Neuronal stem cell (in vitro differentiated cells): ENCODE measurements at regions not wholly inside any gene's neighbourhood (a gene's known extent, or its start where the extent isn't known, plus 50 kb on each side); places are given as distances from the start of the nearest gene placed in this dataset.

Experiments
- DNase-seq: peaks from one replicate; pipeline ENCODE4 v3.0.0-alpha.2; 2013; ENCODE audit warnings: low spot score
- H2AFZ ChIP-seq: one replicate; pipeline ENCODE4 v1.6.1; 2013; ENCODE audit warnings: mild to moderate bottlenecking, low read length, inconsistent platforms
- H2AK5ac ChIP-seq: 2 replicates; pipeline ENCODE4 v1.6.1; 2013; ENCODE audit warnings: low read depth, mild to moderate bottlenecking, inconsistent platforms, low read length, moderate library complexity, mixed read lengths
- H2BK120ac ChIP-seq: 2 replicates; pipeline ENCODE4 v1.6.1; 2013; ENCODE audit warnings: low read depth, mild to moderate bottlenecking, inconsistent platforms, low read length, moderate library complexity, mixed read lengths
- H2BK12ac ChIP-seq: one replicate; pipeline ENCODE4 v1.6.1; 2013; ENCODE audit warnings: low read length, inconsistent platforms
- H2BK15ac ChIP-seq: 2 replicates; pipeline ENCODE4 v1.6.1; 2013; ENCODE audit warnings: mild to moderate bottlenecking, low read length, inconsistent platforms, mixed read lengths
- H2BK5ac ChIP-seq: one replicate; pipeline ENCODE4 v1.6.1; 2013; ENCODE audit warnings: inconsistent platforms, mild to moderate bottlenecking, low read length, moderate library complexity
- H3K14ac ChIP-seq: one replicate; pipeline ENCODE4 v1.6.1; 2013; ENCODE audit warnings: low read length, inconsistent platforms
- H3K18ac ChIP-seq: 2 replicates; pipeline ENCODE4 v1.6.1; 2013; ENCODE audit warnings: low read length, inconsistent platforms
- H3K23ac ChIP-seq: 2 replicates; pipeline ENCODE4 v1.6.1; 2013; ENCODE audit warnings: low read depth, mild to moderate bottlenecking, mixed read lengths, low read length, inconsistent platforms; ENCODE audit not compliant: poor library complexity
- H3K27ac ChIP-seq: replicated peaks from 3 replicates; pipeline ENCODE4 v1.5.1; 2013; ENCODE audit warnings: low read length, inconsistent platforms
- H3K27me3 ChIP-seq, 3 experiments: 2 replicates each; pipeline ENCODE4 v1.6.1; 2013; ENCODE audit warnings: low read length in 3 of 3, mild to moderate bottlenecking in 2 of 3, inconsistent platforms in 1 of 3, low read depth in 1 of 3, mixed read lengths in 1 of 3, moderate library complexity in 1 of 3; ENCODE audit not compliant: control insufficient read depth in 3 of 3, insufficient read depth in 3 of 3
- H3K36me3 ChIP-seq, 2 donors: replicated peaks in 1 of 2; 2 replicates each; pipeline ENCODE4 v1.6.1; 2013; ENCODE audit warnings: low read length in 2 of 2; ENCODE audit not compliant: control insufficient read depth in 2 of 2, insufficient read depth in 2 of 2
- H3K4ac ChIP-seq: 2 replicates; pipeline ENCODE4 v1.6.1; 2013; ENCODE audit warnings: inconsistent platforms, mild to moderate bottlenecking, low read length, moderate library complexity
- H3K4me1 ChIP-seq, 2 donors: 1 replicate in 1 of 2; 2 replicates in 1 of 2; pipeline ENCODE4 v1.6.1; 2013; ENCODE audit warnings: low read length in 2 of 2, low read depth in 1 of 2; ENCODE audit not compliant: control insufficient read depth in 2 of 2, insufficient read depth in 1 of 2
- H3K4me2 ChIP-seq: one replicate; pipeline ENCODE4 v1.6.1; 2013; ENCODE audit warnings: mild to moderate bottlenecking, low read length, inconsistent platforms; ENCODE audit not compliant: insufficient read depth, poor library complexity, severe bottlenecking
- H3K4me3 ChIP-seq, 2 donors: 2 replicates each; pipeline ENCODE4 v1.5.1; 2013; ENCODE audit warnings: low read length in 2 of 2, mild to moderate bottlenecking in 2 of 2, inconsistent platforms in 1 of 2, moderate library complexity in 1 of 2
- H3K79me1 ChIP-seq: one replicate; pipeline ENCODE4 v1.6.1; 2013; ENCODE audit warnings: low read depth, mild to moderate bottlenecking, inconsistent platforms, low read length, moderate library complexity
- H3K9ac ChIP-seq: one replicate; pipeline ENCODE4 v1.6.1; 2013; ENCODE audit warnings: mild to moderate bottlenecking, low read depth, low read length, inconsistent platforms; ENCODE audit not compliant: poor library complexity
- H3K9me3 ChIP-seq, 2 donors: replicated peaks in 1 of 2; 2 replicates each; pipeline versions ENCODE3 to v1.6.1; 2013; ENCODE audit warnings: low read length in 2 of 2, mild to moderate bottlenecking in 2 of 2, inconsistent platforms in 1 of 2, low read depth in 1 of 2, mixed read lengths in 1 of 2, moderate library complexity in 1 of 2; ENCODE audit not compliant: control insufficient read depth in 2 of 2, insufficient read depth in 1 of 2
- H4K8ac ChIP-seq: one replicate; pipeline ENCODE4 v1.6.1; 2013; ENCODE audit warnings: low read depth, mild to moderate bottlenecking, inconsistent platforms, low read length, moderate library complexity
- H4K91ac ChIP-seq: one replicate; pipeline ENCODE4 v1.6.1; 2013; ENCODE audit warnings: low read length, low read depth, mild to moderate bottlenecking, inconsistent platforms; ENCODE audit not compliant: poor library complexity
- WGBS, 2 donors: extraction: QIAGEN DNeasy Blood & Tissue Kit; methylation state at CpG; one replicate each; pipeline ENCODE4 v1.1.7; 2013; ENCODE audit warnings: missing lambda C conversion rate in 2 of 2, mixed read lengths in 1 of 2; ENCODE audit not compliant: insufficient read length in 2 of 2, insufficient replicate concordance in 1 of 2; ENCODE audit errors: extremely low coverage in 2 of 2; 5-methylcytosine and 5-hydroxymethylcytosine counted together

DNA sequence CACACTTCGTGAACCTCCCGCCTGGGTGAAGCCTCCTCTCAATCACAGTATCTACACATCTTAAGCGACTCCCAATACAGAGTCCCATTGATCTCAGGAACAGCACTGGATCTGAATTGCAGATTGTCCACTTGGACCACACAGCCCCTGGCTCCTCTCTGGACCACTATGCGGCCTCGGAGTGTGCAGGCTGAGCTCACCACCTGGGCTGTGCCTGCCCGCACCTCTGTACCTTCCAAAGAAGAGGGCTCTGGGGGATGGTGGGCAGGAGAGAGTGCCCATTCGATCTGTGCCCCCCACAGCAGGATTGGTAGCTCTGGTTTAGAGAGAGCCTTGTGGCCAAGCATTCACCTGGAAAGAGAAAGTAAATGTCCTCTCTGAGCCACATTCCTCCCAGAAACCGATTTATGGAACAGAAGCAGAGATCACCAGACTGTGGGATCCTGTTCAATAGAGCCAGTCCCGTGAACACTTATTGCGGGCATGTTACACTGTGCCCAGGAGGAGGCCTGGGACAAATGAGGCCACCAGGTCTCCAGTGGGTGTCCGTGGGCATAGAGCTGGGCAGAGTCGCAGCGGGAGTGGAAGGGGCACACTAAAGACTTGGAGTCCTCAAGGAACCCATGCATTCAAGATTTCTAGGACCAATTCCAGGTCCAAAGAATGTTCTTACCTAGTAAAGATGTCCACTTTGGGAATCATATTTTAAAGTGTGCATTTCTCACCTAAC is 141.6 kb upstream of the SOX1 start:
- no peak overlapping the region for H2AFZ ChIP-seq
- no peak for DNase-seq
- H2AK5ac ChIP-seq, result no peak overlapping the region
- H4K8ac ChIP-seq, result no peak overlapping the region
- H3K4me2 ChIP-seq, result no peak overlapping the region
- no peak overlapping the region for H2BK120ac ChIP-seq
- no peak overlapping the region for H3K27ac ChIP-seq
- no peaks in the 10 kb centered on the region for H3K9me3 ChIP-seq
- H2BK12ac ChIP-seq, result no peak overlapping the region
- no peak overlapping the region for H3K14ac ChIP-seq
- peaks cover 0 to 17% (median 0%) of the 10 kb centered on the region in 3 experiments for H3K27me3 ChIP-seq
- H4K91ac ChIP-seq, result no peak overlapping the region
- no peak overlapping the region for H3K9ac ChIP-seq
- whole genome bisulfite sequencing, 2 donors, result no CpG with 5 or more reads among the region's 13 CpGs
- H2BK15ac ChIP-seq, result no peak overlapping the region
- no peak overlapping the region for H3K4ac ChIP-seq
- H3K23ac ChIP-seq, result no peak overlapping the region
- peaks cover 0 to 2% of the 10 kb centered on the region in 2 donors for H3K4me1 ChIP-seq
- no peak overlapping the region for H3K4me3 ChIP-seq
- no peak overlapping the region for H2BK5ac ChIP-seq
- no peaks in the 10 kb centered on the region for H3K79me1 ChIP-seq
- no peaks in the 10 kb centered on the region for H3K36me3 ChIP-seq
- no peak overlapping the region for H3K18ac ChIP-seq

DNA sequence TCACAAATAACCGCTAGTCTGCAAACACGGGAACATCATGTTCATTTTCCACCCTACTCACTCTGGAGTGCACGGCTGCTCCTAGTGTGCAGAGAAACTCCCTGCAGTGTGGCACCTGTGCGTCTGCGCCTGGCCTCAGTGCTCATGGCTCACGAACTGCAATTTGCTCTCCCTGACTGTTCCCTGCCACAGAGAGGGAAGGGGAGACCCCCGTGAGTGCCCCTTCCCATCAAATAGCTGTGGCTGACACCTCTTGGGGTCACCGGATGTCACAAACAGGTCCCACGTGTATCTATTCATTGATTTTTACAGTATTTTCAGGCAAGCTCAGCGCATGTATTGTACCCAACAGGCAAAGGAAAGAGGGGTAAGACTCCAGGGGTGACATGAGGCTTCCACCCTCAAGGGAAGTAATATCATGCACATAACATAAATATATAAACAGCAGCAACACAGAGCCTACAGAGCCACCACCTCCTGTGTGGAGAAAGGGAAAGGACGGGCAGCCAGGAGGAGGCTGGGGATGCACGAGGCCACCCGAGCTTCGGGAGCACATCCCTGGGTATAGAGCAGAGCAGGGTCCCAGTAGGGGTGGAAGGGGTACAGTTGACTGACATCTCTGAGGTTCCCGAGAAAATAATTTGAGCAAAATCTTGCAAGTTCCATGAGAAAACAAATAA is 140.3 kb upstream of the SOX1 start:
- Histone ChIP-seq H3K4me2 (no peak overlapping the region), H3K27ac (no peak overlapping the region), H3K23ac (no peak overlapping the region), H3K9ac (peak overlapping the region; percentile 44), H2AFZ (no peak overlapping the region), H4K8ac (no peak overlapping the region), H3K4me1 (no peaks in the 10 kb centered on the region), H2BK5ac (no peak overlapping the region), H2AK5ac (no peak overlapping the region), H2BK15ac (no peak overlapping the region), H3K36me3 (no peaks in the 10 kb centered on the region), H3K4me3 (no peak overlapping the region), H3K4ac (no peak overlapping the region), H3K14ac (no peak overlapping the region), H3K9me3 (no peaks in the 10 kb centered on the region), H3K27me3 (peaks cover 0 to 15% (median 0%) of the 10 kb centered on the region in 3 experiments), H4K91ac (no peak overlapping the region), H2BK12ac (no peak overlapping the region), H3K79me1 (no peaks in the 10 kb centered on the region), H2BK120ac (no peak overlapping the region), H3K18ac (peak overlapping the region; percentile 45)
- no peak for DNase-seq
- no CpG with 5 or more reads among the region's 15 CpGs for WGBS, 2 donors

DNA sequence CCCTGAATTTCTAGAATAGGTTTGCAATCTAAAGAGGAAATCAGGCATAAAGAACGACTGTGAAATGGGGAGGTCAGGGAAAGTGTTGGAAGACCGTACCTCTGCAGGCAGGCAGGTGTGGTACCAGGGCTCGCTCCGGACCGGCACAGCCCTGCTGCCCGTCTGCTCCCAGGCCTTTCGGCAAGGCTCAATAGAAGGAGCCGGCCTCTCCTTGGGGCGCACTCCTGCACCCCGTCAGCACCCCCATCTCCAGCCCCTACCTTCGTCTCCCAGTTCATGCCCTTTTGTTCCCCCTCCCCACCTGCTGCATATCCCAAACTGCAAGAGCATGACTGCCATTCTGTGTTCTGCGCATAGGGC is 139.8 kb upstream of the SOX1 start:
- no peak overlapping the region for H3K4me2 ChIP-seq
- no peak overlapping the region for H3K23ac ChIP-seq
- no peak overlapping the region for H3K27ac ChIP-seq
- no peak overlapping the region for H3K4ac ChIP-seq
- no peak overlapping the region for H2BK15ac ChIP-seq
- no peak for DNase-seq
- no peak overlapping the region for H2AK5ac ChIP-seq
- no CpG with 5 or more reads among the region's 12 CpGs for WGBS, 2 donors
- H3K79me1 ChIP-seq, result no peaks in the 10 kb centered on the region
- H3K14ac ChIP-seq, result no peak overlapping the region
- H3K9ac ChIP-seq, result no peak overlapping the region
- no peak overlapping the region for H2BK5ac ChIP-seq
- H3K27me3 ChIP-seq, result peaks cover 0 to 14% (median 0%) of the 10 kb centered on the region in 3 experiments
- no peak overlapping the region for H3K4me3 ChIP-seq
- H2BK12ac ChIP-seq, result no peak overlapping the region
- no peaks in the 10 kb centered on the region for H3K9me3 ChIP-seq
- H3K36me3 ChIP-seq, result no peaks in the 10 kb centered on the region
- H3K4me1 ChIP-seq, result no peaks in the 10 kb centered on the region
- H4K91ac ChIP-seq, result no peak overlapping the region
- H4K8ac ChIP-seq, result no peak overlapping the region
- H2BK120ac ChIP-seq, result no peak overlapping the region
- H3K18ac ChIP-seq, result no peak overlapping the region
- H2AFZ ChIP-seq, result no peak overlapping the region

DNA sequence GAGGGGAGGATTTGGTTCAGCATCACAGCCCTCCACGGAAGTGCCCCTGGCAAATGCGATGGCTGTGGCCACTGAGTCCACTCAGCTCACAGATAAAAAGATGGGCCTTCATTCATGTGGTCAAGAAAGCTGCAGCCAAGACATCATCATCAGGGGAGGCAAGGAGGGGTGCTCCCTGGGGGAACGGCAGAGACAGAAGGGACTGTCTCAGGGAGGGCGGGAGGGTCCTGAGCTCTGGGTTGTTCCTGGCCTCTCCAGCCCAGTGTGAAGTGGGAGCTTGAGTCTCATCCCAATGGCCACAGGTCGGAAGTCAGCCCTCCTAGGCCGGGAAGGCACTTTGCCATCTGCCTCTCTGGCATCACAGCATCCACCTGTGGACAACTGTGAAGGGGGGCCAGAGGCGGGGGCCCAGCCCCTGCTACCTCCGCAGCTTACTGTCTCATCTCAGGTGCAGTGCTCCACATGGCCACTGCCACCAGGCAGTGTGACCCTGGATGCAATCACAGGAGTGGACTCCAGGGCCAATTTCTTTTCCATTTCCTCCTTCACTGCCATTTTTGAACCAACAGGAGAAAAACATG is 137.8 kb upstream of the SOX1 start:
- Histone ChIP-seq H2AFZ (no peak overlapping the region), H3K14ac (no peak overlapping the region), H3K23ac (no peak overlapping the region), H3K4me2 (no peak overlapping the region), H3K36me3 (no peaks in the 10 kb centered on the region), H3K18ac (peak overlapping the region; percentile 82), H3K9ac (no peak overlapping the region), H3K27me3 (peaks cover 0 to 10% (median 0%) of the 10 kb centered on the region in 3 experiments), H3K79me1 (no peaks in the 10 kb centered on the region), H4K8ac (no peak overlapping the region), H4K91ac (no peak overlapping the region), H2BK15ac (no peak overlapping the region), H2AK5ac (no peak overlapping the region), H2BK12ac (no peak overlapping the region), H3K4me3 (peak overlapping the region in 1 of 2 donors; percentile 30), H3K27ac (no peak overlapping the region), H2BK120ac (no peak overlapping the region), H3K9me3 (no peaks in the 10 kb centered on the region), H2BK5ac (no peak overlapping the region), H3K4me1 (no peaks in the 10 kb centered on the region), H3K4ac (no peak overlapping the region)
- no CpG with 5 or more reads among the region's 8 CpGs for WGBS, 2 donors
- no peak for DNase-seq
